ENCODE measurements at regions not wholly inside any gene's neighbourhood (a gene's known extent, or its start where the extent isn't known, plus 50 kb on each side); places are given as distances from the start of the nearest gene placed in this dataset.

DNA sequence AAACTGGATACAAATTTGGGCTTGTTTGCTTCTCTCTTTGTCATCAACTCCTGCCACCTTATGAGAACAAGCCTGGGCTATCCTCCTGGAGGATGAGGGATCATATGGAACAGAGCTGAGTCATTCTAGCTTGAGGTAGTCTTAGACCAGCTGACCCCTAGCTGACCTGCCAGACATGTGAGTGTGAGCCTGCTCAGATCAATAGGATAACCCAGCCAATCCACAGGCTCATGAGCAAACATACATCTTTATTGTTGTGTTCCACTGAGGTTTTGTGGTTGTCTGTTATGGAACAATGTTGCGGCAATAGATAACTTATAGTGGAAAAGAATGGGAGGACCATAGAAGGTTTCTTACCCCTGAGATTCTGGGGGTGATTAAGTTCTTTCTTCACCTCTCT is 54.5 kb upstream of the FAM180A start:
- TF ChIP-seq, protein P1, sequence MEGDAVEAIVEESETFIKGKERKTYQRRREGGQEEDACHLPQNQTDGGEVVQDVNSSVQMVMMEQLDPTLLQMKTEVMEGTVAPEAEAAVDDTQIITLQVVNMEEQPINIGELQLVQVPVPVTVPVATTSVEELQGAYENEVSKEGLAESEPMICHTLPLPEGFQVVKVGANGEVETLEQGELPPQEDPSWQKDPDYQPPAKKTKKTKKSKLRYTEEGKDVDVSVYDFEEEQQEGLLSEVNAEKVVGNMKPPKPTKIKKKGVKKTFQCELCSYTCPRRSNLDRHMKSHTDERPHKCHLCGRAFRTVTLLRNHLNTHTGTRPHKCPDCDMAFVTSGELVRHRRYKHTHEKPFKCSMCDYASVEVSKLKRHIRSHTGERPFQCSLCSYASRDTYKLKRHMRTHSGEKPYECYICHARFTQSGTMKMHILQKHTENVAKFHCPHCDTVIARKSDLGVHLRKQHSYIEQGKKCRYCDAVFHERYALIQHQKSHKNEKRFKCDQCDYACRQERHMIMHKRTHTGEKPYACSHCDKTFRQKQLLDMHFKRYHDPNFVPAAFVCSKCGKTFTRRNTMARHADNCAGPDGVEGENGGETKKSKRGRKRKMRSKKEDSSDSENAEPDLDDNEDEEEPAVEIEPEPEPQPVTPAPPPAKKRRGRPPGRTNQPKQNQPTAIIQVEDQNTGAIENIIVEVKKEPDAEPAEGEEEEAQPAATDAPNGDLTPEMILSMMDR (IDR thresholded peaks at IDR 0.05) = no peak
- TF ChIP-seq POLR2A (IDR thresholded peaks at IDR 0.05) = no peak

Measured in adrenal gland (tissue), 5 donors.